Adipose tissue (tissue), 3 donors: ENCODE measurements at regions not wholly inside any gene's neighbourhood (a gene's known extent, or its start where the extent isn't known, plus 50 kb on each side); places are given as distances from the start of the nearest gene placed in this dataset.

Source experiments
- H3K27ac ChIP-seq: one replicate; pipeline ENCODE4 v1.5.1; 2013; ENCODE audit warnings: low read depth, low read length
- WGBS, 3 donors: extraction: QIAGEN DNeasy Blood & Tissue Kit; methylation state at CpG; one replicate each; pipeline ENCODE4 v1.1.7; 2013; 5-methylcytosine and 5-hydroxymethylcytosine counted together
- donor health status: healthy with polysubstance abuse.
- donor health status: Bipolar disorder and iron deficiency.
- donor health status: healthy.

GRCh38 chr18:22493940-22494339 lies 76.2 kb upstream of the CTAGE1 start:
- WGBS, 3 donors, result 63 to 85% (median 68%) methylated on average over 4 of the region's 4 CpGs
- no peak overlapping the region for H3K27ac ChIP-seq

DNA sequence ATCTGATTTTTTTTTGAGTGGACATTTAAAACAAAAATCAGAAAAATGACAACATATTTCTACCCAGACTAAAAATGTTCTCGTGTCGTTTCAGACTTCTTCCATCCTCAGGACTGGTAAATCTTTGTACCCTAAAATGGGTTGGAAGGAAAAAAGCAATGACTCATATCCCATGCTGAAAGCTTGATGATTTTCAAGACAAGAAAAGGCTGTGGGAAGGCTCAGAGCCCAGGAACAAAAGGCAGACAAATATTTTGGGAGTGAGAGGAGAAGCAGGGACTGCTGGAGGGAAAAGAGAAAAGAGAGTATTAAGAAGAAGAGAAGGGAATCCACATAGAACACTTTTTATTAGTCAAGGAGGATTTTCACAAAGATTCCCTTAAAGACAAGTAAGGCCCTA lies 77.1 kb upstream of the CTAGE1 start:
- H3K27ac ChIP-seq, result no peak overlapping the region
- 51 to 81% (median 58%) methylated on average over 2 of the region's 2 CpGs for WGBS, 3 donors

- H3K27ac ChIP-seq, result no peak overlapping the region
Measured at GRCh38 chr18:22499421-22499820, 81.7 kb upstream of the CTAGE1 start.

GRCh38 chr18:22503803-22504202 lies 86.1 kb upstream of the CTAGE1 start:
- WGBS, 3 donors, result 51 to 83% (median 63%) methylated on average over 3 of the region's 3 CpGs
- no peak overlapping the region for H3K27ac ChIP-seq

GRCh38 chr18:22504251-22505030 lies 86.7 kb upstream of the CTAGE1 start:
- 85 to 94% (median 91%) methylated on average over 2 of the region's 2 CpGs for WGBS, 3 donors
- no peak overlapping the region for H3K27ac ChIP-seq

- 46 to 82% (median 65%) methylated on average over 1 of the region's 1 CpG for WGBS, 3 donors
- no peak overlapping the region for H3K27ac ChIP-seq
Measured at GRCh38 chr18:22505141-22505591, 87.5 kb upstream of the CTAGE1 start.

GRCh38 chr18:22507055-22507454 lies 89.3 kb upstream of the CTAGE1 start:
- no peak overlapping the region for H3K27ac ChIP-seq
- 78 to 88% (median 85%) methylated on average over 2 of the region's 2 CpGs for WGBS, 3 donors

- no peak overlapping the region for H3K27ac ChIP-seq
- WGBS, 3 donors, result 0 to 8% (median 0%) methylated on average over 1 of the region's 1 CpG
Measured at GRCh38 chr18:22509423-22509822, 91.7 kb upstream of the CTAGE1 start.

- WGBS, 3 donors, result 42 to 89% (median 85%) methylated on average over 1 of the region's 1 CpG
- H3K27ac ChIP-seq, result no peak overlapping the region
Measured at GRCh38 chr18:22510697-22511096, 93.0 kb upstream of the CTAGE1 start.

GRCh38 chr18:22513721-22514481 lies 96.2 kb upstream of the CTAGE1 start:
- 91 to 99% (median 95%) methylated on average over 4 of the region's 4 CpGs for WGBS, 3 donors
- no peak overlapping the region for H3K27ac ChIP-seq

DNA sequence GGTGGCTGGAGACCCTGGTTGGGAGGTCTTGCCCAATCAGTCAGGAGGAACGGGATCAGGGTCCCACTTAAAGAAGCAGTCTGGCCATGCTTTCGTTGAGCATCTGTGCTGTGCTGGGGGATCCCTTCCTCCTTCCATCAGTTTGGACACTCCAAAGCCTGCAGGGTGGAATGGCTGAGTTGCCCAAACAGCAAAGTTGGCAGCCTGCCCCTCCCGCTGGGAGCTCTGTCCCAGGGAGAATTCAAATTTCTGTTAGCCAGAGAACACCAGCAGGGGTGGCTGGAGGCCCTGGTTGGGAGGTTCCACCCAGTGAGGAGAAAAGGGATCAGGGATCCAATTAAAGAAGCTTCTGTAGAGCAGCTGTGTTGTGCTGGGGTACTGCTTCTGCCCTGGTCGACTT lies 96.9 kb upstream of the CTAGE1 start:
- H3K27ac ChIP-seq, result no peak overlapping the region
- 89 to 93% (median 90%) methylated on average over 3 to 4 of the region's 4 CpGs for WGBS, 3 donors

- H3K27ac ChIP-seq, result no peak overlapping the region
- WGBS, 3 donors, result 94 to 96% (median 94%) methylated on average over 9 of the region's 9 CpGs
Measured at GRCh38 chr18:22515250-22515649, 97.5 kb upstream of the CTAGE1 start.

GRCh38 chr18:22517356-22517755 lies 99.6 kb upstream of the CTAGE1 start:
- 47 to 88% (median 62%) methylated on average over 2 of the region's 2 CpGs for WGBS, 3 donors
- no peak overlapping the region for H3K27ac ChIP-seq

DNA sequence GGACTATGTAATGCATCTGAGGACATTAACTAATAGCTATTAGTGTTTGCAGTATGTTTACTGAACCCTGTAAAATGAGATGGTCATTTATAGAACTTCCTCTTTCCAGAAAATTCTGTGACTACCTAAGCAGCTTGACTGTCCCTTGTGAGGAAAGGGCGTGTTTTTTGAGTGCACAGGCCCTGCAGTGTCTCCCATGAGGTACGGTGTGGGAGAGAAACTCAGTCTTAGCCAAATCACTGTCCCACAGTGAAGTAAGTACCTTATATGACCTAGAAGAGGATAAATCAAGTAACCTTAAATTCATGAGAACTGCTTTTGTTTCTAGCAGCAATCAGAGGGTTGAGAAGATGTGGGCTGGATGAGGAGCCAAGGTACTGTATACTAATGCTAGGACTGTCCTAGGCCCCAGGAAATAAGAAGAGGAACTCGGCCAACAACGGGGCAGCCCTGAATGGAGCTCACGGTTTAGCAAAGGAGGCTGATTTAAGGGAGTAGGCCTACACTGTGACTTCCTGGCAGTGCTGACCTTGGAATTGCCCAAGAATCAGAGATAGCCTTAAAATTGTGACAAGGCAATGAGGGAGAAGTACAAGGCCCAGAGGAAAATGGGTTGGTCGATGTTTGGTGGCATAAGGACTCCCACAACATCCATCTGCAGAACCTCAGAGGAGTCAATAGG lies 103.5 kb upstream of the CTAGE1 start:
- WGBS, 3 donors, result 44 to 64% (median 48%) methylated on average over 6 of the region's 6 CpGs

GRCh38 chr18:22523481-22523880 lies 105.8 kb upstream of the CTAGE1 start:
- 30 to 73% (median 49%) methylated on average over 2 of the region's 2 CpGs for WGBS, 3 donors
- H3K27ac ChIP-seq, result no peak overlapping the region

More for the DNA sequence above, 103.5 kb upstream of the CTAGE1 start:
- H3K27ac ChIP-seq, result no peak overlapping the region

DNA sequence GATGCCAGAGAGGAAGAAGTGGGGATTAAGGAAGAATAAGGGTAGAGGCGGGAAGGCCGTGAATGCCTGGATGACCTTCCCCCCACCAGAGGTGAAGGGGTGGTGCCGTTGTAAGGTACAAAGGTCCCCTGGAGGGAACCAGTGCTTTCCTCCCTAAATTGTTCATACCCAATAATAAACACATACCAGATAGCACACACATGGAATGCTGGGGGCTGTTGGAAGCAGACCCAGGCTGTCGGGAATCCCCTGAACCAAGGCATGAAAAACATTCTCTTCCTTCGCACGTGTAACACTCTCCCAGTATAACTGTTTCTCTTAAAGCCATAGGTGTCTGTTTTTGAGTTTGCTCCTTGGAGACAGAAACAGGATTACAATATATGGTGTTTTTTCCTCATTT lies 107.1 kb upstream of the CTAGE1 start:
- no peak overlapping the region for H3K27ac ChIP-seq
- 53 to 58% (median 55%) methylated on average over 6 of the region's 6 CpGs for WGBS, 3 donors

DNA sequence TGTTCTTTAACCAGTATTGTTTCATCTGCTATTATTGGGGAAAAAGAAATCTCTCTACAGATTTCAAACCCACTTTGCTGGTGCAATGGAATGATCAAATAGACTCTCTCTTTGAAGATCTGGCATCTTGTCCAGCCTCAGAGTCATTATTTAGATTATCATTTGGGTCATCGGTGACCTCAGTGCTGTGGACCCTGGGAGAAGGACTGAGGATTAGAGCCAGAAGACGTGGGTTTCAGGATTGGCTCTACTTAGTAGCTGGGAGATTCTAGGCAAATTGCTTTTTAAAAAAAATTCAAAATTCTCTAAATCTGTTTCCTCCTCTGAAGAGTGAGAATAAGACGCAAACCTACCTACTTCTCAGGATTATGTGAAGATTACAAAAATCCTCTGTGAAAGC lies 107.6 kb upstream of the CTAGE1 start:
- 75 to 88% (median 79%) methylated on average over 3 of the region's 3 CpGs for WGBS, 3 donors
- no peak overlapping the region for H3K27ac ChIP-seq

DNA sequence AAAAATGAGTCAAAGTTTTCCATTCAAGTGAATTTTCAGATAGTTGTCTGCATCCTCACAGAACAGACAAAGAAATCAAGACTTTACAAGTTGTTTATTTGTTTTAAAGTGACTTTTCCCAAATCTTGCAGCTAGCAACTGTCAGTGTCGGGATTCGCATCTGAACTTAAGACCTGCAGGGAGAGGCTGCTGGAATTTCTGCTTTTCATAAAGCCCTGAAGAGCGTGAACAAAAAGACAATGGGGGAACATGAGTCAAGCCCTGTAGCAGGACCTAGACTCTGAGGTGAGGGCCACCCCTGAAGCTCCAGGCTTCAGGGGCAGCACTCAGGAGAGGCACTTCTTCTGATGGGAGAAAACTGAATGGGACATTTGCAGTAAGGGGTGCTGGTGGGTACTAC lies 108.2 kb upstream of the CTAGE1 start:
- no peak overlapping the region for H3K27ac ChIP-seq
- WGBS, 3 donors, result 89 to 97% (median 93%) methylated on average over 3 of the region's 3 CpGs

DNA sequence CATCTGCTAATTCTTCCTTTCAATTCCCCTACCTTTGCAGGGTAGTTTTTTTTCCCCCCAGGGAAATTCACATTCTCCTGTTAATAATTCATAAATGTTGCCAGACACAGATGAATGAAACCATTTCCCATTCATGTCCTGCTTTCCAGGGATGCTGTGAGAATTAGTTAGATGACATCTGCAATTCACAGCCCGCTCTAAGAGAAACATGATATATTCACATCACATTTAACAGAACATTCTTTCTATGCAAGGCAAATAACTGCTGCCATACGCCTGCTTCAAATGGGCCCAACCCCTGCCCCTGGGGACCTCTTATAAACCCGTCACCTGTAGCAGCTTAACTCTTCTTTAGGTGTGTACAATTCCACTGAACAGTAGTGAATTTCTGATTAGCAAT lies 110.6 kb upstream of the CTAGE1 start:
- WGBS, 3 donors, result 85 to 93% (median 90%) methylated on average over 3 of the region's 3 CpGs
- H3K27ac ChIP-seq, result no peak overlapping the region
